Germinal center (tissue), 1 donor: ENCODE measurements at regions not wholly inside any gene's neighbourhood (a gene's known extent, or its start where the extent isn't known, plus 50 kb on each side); places are given as distances from the start of the nearest gene placed in this dataset.
"Not testable (repeated sequence)": the region's sequence is repeated elsewhere in the genome, so short reads cannot be mapped to it uniquely, and the experiment has no call there.

Source experiments
- DNase-seq: peaks from one replicate; pipeline ENCODE4 v3.0.0; 2012; ENCODE audit warnings: mixed read lengths, low spot score

DNA sequence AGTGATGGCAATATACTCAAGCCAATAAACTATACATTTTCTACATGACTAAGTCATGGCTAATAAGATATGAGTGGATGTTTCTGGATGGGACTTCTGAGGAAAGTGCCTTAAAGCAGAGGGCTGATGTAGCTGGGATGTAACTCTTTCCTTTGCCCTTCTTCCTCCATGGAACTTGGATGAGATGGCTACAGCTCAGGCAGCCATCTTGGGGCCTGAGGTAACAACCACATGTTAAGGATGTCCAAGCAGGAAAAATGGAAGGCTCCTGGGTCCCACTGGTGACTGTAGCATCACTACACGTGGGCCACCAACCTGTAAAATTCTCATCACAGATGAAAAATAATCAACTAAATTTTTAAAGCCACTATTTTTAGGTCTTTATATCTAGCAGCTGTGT is 54.4 kb upstream of the GRIP1 start:
- DNase-seq: no peak

DNA sequence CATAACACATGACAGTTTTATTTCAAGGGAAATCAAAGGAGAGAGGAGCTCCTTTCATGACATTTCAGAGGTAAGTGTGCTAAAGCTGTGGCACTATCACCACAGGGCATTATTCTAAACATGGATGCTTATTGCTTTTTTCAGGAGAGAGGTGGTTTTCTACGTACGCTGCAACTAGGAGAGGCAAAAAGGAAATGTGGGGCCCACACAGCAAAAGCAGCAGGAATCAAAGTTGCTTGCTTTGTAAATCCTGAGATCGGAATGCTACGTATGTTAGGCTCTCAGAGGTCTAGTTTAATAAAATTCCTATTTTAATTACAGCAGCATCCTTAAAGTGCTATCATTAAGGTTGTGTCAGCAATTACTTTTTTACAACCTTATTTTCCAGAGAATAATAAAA is 55.0 kb upstream of the GRIP1 start:
- no peak for DNase-seq

DNA sequence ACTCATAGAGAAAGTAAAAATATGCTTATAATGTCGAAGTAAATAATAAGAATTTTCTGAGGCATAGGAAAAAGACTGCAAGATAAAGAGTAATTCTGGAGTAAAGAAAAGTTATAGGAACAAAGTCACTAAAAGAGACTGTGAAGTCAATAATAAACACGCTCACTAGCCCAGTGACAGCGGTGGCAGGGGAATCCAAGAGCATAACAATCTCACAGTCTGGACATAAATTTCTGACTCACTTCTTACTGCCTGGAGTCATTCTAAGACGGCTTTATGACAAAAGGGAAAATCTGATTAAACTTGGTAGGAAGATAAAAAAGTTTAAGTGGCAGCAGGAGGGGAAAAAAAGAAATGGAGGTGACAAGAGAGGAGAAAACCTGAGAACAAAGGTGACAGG is 56.4 kb upstream of the GRIP1 start:
- no peak for DNase-seq

DNA sequence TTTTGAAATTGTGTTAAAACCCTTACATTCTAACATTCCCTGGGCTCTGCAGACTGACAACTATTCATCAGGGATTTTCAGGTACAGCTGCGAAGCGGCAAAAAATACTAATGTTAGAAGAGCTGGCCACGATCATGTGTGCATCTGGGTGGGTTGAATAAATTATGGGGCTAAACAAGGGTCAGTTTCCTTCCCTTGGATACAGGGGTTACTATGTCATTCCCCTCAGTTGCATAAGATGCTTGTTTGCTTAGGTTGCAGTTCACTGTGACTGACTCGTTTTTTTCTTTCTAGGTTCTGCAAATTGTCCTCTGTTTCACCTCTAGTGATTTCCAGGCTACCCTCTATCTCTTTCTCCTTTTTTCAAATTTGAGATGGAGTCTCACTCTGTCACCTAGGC is 58.1 kb upstream of the GRIP1 start:
- no peak for DNase-seq

DNA sequence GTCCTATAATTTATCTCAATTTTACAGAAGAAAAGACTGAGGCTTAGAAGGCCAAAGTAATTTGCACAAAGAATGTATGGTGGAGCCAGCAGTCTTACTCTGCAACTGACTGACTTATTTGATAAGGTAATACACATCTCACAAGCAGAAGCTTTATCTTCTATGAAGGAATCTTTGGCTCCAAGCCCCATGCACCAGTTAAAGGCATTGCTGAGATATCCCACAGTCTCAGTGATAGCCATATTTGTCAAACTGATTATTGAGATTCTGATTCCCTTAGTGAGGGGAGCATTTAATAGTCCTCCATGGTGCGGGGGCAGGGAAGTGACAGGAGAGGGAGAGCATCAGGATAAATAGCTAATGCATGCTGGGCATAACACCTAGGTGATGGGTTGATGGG is 60.4 kb upstream of the GRIP1 start:
- DNase-seq: no peak

- DNase-seq: no peak
These were observed 61.2 kb upstream of the GRIP1 start for GRCh38 chr12:66739940-66740651.

- DNase-seq: no peak
These were observed 61.9 kb upstream of the GRIP1 start for GRCh38 chr12:66740732-66741131.

- DNase-seq: no peak
These were observed 63.0 kb upstream of the GRIP1 start for GRCh38 chr12:66741919-66742318.

DNA sequence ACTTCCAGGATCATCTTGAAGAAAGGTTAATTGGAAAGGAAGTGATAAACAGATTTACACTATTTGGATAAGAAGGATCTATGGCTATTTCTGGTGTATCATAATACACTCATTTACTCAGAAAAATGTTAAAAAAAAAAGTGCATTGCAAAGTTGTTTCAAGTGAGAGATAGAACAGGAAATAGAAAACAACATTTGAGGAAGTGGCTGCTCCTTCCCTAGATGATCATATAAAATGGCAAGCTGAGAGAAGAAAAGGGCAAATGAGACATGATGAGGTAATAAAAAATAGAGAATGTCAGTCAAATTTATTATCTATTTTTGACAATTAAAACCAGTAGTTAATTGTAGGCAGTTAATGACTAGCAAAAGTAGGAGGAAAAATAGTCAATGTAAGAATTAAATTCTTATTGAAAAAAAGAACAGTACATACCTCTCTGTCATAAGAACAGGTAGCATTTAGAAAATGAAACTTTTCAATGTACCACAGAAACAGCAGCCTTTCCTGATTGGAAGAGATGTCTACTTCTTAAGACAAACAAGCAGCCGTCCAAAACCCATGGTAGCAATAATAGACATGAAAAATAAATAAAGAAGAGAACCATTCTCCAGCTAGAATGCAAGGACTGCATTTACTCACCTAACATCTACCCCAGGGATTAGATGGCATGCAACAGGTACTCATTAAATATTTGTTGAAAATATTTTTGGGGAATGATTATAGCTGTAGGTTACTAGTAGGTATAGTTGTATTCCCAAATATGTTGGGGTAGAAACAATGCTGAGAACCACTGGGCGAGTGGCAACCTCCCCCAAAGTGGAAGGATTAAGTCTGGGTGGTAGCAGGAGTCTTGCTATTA is 63.9 kb upstream of the GRIP1 start:
- DNase-seq: peak; percentile 4

DNA sequence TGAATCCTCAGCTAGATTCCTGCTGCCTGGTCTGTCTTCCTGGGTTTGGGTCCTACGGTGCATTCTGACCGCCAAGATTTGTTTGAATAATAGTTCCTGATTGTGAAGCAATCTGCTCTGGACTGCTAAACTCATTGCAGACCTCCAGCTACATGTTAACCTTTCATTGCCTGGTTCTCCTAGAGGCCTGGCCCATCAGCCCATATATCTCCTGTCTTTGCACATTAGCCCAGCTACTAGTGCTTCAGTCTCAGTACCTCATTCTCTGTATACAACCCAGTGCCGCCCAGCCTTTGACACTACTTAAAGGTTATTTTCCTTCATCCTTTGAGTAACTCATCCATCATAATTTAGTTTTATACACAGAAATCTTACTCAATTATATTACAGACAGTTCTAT is 65.6 kb upstream of the GRIP1 start:
- DNase-seq: no peak

DNA sequence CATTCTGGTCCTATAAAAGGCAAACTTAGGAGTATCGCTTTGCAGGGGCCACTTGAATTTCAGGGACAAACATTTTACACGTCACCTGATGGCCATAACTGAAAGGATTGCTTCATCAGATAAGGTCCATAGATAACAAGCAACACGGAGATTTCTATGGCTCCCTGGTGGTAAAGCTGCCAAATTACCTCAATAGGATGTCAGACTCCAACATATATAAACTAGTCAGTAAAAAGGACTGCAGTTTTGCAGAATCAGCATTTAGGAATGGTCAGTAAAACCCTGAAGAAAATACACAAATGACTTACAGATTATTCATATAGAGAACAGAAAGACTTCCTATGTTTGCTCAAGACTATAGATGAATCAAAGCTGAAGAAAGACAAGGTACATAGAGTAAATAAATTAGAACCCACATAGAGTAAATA is 66.1 kb upstream of the GRIP1 start:
- no peak for DNase-seq

DNA sequence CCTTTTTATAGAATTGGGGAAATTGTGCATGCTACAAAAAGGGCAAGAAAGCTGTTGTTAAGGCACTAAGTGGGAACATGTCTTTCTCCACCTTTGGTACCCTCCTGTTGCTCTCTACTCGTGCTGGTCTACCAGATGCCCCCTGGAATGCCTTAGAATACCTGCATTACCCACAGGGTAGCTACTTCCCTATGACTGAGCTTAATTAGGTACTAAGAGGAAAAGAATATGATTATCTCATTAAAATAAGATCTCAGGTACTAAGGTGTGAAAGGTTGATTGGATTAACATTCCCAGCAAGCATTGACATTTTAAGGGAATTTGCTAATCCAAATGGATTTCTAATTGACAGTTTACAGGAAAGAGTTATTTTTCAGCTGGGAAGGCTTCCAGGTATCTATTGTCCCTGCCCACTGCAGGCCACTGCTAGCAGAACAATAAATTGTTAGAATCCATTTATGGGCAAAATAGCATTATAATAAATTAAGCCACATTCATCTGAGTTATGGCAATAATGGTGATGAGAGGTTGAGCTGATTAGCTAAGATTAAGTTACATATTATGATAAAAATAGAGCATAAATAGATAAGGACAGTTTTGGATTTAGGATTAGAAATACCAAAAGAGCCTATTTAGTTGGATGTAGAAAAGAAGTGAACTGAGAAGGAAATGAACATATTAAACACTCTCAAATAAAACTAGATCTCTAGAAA is 67.8 kb upstream of the GRIP1 start:
- DNase-seq: no peak

DNA sequence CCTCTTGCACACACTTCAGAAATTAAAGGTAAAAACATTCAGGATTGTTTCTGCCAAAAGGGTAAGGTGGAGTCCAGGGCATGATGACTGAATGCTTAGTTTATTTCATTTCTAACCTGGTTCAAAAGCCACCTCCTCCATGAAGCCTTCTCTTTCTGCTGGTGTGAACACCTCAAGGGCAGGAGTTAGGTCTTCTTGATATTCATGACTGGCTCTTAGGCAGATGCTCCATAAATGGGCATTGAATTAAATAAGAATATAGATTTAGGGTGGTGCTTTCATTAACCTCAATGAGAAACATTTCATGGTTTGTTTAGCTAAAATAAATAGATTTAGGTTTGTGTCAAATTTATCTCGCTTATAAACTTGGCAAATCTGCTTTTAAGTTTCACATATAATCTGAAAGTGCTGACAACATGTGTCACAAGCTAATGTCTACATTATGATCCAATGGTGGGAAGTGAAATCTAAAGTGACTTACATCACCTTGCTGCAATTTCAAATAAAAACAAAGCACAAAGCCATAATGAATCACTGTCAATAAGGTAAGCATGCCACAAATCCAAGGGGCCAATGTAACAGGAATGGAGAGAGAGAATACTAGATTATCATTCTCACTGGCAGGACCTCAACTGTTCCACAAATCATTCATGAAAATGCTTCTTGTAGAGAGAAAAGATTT is 72.7 kb upstream of the GRIP1 start:
- DNase-seq: no peak

- DNase-seq: no peak
These were observed 74.9 kb upstream of the GRIP1 start for GRCh38 chr12:66753810-66754209.

DNA sequence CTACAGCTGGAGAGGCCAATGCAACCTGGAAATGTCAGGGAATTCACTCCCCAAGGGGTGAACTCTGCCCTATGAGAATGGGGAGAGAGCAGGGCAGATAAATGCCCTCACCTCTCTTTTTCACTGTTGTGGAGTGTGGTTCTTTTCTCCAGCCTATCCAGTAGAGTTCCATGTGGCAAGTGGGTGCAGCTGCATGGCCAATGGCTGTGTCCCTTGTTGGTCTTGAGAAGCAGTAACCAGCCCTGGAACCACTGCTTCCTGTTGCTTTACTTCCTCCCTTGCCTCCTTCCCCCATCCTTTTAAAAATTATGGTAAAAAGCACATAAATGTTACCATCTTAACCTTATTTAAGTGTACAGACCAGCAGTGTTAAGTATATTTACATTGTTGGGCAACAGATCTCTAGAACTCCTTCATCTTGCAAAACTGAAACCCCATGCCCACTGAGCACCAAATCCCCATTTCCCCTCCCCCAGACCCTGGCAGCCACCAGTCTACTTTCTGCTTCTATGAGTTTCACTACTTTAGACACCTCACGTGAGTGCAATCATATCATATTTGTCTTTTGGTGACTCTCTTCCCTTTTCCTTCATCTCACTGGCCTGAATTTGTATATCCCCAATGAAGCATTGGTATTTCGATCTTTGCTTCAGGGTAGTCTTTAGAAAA is 77.0 kb upstream of the GRIP1 start:
- DNase-seq: no peak

- DNase-seq: no peak
These were observed 77.8 kb upstream of the GRIP1 start for GRCh38 chr12:66756631-66757030.

DNA sequence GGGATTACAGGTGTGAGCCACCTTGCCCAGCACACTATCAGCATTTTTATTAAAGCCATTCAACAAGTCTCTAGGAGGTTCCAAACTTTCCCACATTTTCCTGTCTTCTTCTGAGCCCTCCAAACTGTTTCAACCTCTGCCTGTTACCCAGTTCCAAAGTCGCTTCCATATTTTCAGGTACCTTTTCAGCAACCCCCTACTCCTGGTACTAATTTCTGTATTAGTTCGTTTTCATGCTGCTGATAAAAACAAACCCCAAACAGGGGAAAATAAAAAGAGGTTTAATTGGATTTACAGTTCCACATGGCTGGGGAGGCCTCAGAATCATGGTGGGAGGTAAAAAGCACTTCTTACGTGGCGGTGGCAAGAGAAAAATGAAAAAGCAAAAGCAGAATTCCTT is 81.2 kb upstream of the GRIP1 start:
- DNase-seq: not testable (repeated sequence)

- no peak for DNase-seq
These were observed 84.6 kb upstream of the GRIP1 start for GRCh38 chr12:66763467-66763866.

DNA sequence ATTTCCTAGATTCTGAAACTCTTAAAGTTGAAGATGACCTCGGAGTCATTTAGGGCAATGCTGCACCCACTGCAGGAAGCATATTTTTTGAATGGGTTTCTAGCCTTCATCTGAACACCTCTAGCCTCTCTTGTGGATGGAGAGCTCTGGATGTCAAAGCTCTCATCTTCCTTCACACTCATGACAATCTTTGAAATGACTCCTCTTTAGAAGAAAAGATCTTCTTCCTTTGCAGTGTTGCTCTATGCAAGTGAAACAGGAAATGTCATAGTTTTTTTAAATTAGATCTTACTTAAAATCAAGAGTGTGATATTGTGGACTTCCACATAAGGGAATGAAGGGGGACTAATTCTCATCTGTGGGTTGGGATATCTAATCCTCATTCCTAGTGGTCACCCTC is 86.3 kb upstream of the GRIP1 start:
- no peak for DNase-seq

DNA sequence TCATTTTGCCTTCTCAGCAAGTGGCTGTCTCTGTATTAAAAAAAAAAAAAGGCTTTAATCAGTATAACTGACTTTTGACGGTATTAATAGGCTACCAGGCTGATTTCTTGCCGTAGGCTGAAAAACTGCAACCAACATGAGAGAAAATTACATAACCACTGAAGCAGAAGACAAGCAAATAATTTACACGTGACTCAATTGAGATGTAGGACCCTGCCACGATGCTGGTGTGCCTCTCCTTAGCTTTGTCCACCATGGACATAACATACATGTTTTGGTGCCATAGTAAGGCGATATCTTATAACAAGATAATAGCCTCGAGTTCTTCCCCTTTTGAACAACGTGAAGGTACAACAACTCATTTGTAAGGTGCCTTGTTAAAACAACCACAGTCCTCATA is 88.7 kb upstream of the GRIP1 start:
- DNase-seq: no peak

DNA sequence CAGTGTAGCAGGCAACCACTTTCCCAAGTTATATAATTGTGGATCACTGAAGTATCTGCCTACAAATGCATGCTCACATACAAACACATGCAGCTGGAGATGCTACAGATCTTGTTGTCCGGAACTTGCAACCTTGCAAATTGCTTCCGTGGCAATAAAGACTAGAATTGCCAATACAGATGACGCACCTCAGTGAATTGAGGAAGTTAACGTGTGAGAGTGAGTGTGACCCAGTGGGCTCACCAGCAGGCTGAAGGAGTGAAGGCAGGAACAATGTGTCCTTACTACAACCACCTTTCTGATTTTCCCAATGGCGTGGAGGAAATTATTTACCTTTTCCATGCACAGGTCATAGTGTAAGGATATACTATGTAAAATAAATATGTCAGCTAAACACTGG is 89.4 kb upstream of the GRIP1 start:
- peak; percentile 5 for DNase-seq

GRCh38 chr12:66774929-66775328 is 96.1 kb upstream of the GRIP1 start:
- DNase-seq: no peak
